GM21825 (cell line): ENCODE measurements at regions not wholly inside any gene's neighbourhood (a gene's known extent, or its start where the extent isn't known, plus 50 kb on each side); places are given as distances from the start of the nearest gene placed in this dataset.

Experiments used
- ATAC-seq: cut with Tn5 transposase; IDR thresholded peaks from one replicate; pipeline ENCODE4 v1.9.1; 2021; ENCODE audit warnings: mild to moderate bottlenecking, moderate library complexity; ENCODE audit not compliant: unreplicated experiment

- no peak for ATAC-seq
Observed at GRCh38 chr1:4351453-4351852, 303.0 kb upstream of the AJAP1 start.

DNA sequence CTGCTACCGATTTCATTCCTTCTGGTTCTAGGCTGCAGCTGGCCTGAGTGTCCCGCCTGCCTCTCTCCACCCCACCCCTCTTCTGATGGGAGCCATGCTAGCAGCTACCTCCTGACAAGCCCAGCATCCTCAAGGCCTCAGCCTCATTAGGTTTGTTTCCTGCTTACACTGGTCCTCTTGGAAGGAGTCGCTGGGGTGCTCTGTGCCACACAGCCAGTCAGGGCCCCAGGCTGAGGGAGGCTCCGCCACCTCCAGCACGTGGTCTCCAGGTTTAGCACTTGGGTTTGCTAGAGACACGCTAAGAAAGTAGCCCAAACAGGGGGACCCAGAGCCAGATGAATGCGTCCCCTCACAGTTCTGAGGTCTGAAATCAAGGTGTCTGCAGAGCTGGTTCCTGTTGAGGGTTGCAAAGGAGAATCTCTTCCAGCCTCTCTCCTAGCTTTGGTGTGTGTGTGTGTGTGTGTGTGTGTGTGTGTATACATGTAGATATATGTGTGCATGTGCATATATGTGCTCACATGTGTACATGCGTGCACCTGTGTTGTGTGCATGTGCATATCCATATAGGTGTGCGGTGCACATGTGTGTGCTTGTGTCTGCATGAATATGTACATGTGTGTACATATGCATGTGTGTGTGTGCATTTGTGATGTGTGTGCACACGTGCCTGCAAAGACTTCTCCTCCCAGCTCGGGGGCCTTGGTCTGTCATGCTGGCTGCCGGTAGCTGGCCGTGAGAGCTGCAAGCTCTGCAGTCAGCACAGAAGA, 301.1 kb upstream of the AJAP1 start:
- ATAC-seq: no peak

GRCh38 chr1:4355839-4356238, 298.6 kb upstream of the AJAP1 start:
- ATAC-seq: no peak

DNA sequence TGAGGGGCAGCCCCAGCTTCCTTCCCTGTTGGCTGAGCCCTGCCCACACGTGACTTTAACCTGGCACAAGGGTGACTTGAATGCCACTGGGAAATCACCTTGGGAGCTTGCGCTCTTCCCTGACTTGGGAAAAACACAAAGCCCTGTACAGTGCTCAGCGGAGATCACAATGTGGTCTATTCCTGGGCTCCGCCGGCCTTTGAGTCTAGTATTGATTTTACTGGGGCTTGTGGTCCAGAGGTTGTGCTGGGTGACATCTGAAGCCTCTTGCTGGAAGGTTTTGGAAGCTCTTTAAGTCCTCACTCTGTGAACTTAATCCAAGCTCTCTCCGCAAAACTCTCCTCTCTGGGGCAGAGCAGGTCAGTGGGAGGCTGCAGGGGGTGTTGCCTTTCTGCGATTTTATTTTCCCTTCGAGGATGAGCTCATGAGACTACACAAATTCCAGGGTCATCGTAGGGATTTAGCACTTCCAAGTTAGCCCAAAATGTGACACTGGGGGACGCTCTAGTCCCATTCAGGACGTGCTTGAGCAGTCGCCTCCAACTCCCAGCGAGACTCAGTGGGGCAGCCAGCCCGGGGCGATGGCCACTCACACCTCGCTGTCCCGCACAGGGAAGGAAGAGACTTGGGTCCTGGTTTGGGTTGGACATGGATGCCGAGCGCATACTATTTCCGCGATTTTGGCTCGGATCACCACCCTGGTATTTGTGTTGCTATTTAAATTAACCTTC, 291.9 kb upstream of the AJAP1 start:
- ATAC-seq: no peak

DNA sequence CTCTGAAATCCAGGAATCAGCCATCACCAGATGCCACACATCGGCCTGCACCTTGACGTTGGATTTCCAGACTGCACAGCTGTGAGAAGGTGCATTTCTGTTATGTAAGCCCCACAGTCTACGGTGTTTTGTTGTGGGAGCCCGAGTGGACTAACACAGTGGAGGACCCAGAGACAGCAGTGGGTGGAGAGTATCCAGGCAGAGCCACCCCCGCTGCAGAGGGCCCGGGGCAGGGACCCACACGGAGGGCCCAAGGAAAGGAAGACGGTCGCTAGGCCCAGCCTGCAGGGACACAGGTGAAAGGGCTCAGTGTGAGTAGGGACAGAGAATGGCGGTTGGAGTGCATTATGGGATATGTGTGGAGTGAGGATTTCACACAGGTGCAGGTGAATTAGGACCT, 288.3 kb upstream of the AJAP1 start:
- ATAC-seq: no peak

GRCh38 chr1:4367230-4367777, 287.1 kb upstream of the AJAP1 start:
- no peak for ATAC-seq

DNA sequence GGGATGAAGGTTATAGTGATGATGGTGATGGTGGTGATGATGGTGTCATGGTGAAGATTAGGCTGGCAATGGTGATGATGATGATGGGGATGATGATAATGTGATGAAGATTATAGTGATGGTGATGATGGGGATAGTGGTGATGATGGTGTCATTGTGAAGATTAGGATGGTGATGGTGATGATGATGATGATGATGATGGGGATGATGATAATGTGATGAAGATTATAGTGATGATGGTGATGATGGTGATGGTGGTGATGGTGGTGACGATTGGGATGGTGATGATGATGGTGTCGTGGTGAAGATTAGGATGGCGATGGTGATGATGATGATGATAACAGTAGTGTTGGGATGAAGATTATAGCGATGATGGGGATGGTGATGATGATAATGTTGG, 285.1 kb upstream of the AJAP1 start:
- ATAC-seq: no peak

DNA sequence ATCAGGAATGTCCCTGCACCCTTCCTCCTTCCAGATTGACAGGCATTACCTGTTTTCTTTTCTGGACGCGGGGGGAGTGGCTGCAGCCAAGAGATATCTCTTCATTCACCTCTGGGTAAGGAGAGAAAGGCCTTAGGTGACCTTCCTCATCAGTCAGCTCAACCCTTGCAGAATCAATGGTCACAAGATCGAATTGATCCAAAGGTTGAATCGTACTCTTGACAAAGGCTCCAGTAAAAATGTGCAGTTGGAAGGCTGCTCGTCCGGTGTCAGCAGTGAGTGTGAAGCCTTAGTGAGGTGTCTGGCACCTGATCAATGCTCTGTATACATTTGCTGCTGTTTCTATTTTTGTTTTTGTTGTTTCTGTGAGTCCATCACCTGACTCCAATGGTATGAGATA, 282.6 kb upstream of the AJAP1 start:
- no peak for ATAC-seq

DNA sequence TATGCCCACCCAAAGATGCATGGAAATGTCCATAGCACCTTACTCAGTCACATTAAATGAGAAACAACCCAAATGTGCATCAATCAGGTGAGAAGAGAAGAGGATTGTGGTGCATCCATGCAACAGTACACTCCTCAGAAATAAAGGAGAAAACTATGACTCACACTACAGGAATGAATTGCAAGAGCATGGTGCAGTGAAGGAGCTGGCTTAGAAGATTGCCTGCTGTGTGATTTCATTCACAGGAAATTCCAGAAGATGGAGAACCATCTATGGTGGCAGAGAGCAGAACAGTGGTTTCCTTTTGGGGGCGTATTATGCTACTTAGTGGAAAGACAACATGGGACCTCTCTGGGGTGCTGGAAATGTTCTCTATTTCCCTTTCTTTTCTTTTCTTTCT, 278.6 kb upstream of the AJAP1 start:
- ATAC-seq: no peak

DNA sequence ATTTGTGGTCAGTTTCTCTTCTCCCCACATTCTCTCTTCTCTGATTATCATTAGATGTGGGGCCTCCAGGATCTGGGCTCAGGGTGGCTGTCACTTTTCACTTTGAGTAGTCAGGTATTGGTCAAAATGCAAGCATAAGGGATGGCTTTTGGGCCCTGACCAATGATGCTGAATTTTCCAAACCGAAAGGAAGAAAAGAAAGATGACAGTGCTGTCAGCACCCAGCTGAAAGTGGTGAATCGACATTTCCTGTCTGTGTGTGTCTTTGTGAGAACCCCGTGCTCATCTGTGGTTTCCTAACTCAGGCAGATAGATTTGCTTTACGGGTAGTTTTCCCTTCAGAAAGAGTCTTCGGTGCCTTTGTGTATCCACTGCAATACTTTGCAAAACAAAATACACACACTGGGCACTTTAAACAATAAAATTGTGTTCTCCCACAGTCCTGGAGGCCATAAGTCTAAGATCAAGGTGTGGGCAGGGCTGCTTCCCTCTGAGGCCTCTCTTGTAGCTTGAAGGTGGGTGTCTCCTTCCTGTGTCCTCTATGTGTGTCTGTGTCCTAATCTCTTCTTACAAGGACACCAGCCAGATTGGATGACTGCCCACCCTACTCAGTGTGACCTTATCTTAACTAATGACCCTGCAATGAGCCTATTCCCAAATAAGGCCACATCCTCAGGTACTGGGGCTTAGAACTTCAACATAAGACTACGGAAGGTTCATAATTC, 274.8 kb upstream of the AJAP1 start:
- no peak for ATAC-seq

DNA sequence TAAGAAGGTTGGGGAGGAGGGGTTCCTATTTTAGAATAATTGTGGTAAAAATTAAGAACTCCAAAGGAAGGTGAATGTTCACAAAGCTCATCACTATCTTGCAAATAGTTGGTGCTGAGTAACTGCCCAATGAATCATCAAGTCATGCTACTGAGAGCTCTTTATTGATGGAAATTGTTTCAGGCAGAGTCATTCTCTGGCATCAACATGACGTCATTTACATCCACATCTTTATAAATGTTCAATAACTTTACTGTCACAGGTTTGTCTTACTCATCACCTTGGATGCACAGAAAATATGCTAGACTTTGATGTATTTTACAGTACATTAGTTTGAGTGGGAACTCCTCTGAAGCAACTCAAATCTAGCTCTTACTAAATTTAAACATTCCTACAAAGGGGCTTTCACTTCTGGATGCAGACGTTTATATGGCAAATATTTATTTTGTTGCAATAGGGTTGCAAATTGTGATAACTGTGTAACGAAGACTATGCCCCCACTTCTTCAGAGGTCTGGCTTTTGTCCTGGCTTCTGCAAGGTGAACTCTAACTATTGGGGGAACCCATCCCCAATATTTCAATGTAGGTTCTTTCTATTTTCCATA, 273.7 kb upstream of the AJAP1 start:
- ATAC-seq: no peak

DNA sequence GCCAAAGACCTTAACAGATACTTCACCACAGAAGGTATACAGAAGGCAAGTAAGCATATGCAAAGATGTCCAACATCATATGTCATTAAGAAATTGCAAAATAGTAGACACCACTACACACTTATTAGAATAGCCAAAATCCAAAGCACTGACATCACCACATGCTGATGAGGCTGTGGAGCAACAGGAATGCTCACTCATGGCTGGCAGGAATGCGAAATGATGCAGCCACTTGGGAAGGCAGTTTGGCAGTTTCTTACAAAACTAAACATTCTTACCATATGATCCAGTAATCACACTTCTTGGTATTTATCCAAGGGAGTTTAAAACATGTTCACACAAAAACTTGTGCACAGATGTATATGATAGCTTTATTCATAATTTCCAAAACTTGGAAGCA, 261.2 kb upstream of the AJAP1 start:
- no peak for ATAC-seq

- no peak for ATAC-seq
Observed at GRCh38 chr1:4394366-4394765, 260.0 kb upstream of the AJAP1 start.

GRCh38 chr1:4395158-4395557, 259.3 kb upstream of the AJAP1 start:
- ATAC-seq: no peak

DNA sequence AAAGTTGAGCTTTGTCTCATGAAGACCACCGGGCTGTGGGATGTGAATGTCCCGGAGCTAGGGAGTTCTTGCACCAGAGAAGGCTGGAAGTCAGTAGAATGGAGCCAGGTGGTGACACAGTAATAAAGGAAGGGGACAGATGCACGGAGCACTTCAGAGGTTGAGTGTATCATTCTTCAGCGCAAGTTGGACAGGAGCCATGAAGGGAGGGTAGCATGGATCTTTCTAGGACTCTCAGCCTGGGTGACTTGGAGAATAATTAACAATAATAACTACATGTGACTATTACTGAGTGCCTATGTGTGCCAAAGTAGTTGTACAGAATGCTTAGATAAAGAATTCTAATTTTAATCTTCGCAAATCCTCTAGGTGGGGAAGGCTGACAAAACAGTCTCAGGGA, 258.7 kb upstream of the AJAP1 start:
- ATAC-seq: no peak

GRCh38 chr1:4396551-4396950, 257.9 kb upstream of the AJAP1 start:
- ATAC-seq: no peak

DNA sequence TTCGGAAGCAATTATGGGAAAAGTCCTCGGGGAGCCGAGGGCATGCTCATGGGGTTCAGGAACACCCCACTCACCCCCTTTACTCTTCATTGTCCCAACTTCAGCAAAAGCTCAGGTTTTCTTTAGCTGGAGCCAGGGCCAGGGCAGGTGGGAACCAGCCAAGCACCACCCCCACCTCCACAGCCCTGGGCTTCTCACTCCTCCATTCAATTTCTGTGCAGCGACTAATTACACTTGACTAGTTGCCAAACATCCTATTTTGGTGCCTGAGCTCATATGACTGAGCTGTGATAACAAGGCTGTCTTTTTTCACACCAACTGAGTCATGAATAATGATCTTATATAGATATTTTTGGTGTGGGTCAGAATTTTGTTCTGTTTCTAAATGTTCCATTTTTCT, 257.2 kb upstream of the AJAP1 start:
- no peak for ATAC-seq

DNA sequence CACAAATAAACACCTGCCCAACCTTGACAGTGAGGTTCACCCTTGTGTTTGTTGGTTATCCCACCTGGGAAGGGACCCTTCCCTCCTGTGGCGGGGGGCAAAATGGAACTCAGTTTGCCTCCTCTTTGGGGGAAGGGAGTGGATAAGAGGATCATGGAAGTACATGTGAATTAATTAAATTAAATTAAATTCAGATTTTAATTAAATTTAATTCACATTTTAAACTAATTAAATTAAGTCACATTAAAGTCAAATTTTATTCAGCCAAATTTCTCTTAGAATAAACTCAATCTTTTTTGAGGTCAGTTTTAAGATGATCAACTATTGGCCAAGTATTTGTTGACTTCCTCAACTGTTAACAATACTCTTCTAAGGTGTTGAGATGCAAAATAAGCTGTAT, 252.4 kb upstream of the AJAP1 start:
- ATAC-seq: no peak

DNA sequence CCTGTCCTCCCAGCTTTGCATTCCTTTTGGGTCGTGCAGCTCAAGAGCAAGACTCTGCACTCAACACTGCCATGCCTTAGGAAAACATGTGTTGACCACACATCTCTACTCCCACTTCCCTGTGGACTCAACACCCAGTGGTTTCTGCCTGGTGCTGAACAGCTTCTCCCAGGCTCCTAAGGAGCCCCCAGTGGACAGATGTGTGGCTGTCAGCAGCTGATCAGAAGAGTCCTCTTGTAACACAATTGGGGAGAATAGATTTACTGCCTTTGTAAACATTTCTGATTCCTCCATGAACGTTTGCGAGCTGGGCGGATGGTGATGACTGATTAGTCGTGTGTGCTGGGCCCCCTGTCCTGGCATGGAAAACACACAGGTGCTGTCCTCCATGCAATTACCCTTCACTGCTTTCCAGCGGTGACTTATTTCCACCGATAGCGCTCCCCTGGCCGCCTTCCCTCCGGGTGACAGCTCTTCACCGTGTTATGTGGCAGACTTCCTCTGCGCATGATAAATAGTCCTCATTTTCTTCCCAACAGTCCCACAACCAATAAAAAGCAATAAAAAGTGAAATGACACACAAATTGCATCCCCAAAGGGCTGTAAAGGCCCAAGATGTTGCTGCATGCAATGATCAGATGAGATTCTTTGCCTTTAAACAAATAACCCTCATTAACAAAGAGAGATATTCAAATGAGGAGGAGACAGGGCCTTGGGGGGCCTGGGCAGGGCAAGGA, 249.4 kb upstream of the AJAP1 start:
- no peak for ATAC-seq

DNA sequence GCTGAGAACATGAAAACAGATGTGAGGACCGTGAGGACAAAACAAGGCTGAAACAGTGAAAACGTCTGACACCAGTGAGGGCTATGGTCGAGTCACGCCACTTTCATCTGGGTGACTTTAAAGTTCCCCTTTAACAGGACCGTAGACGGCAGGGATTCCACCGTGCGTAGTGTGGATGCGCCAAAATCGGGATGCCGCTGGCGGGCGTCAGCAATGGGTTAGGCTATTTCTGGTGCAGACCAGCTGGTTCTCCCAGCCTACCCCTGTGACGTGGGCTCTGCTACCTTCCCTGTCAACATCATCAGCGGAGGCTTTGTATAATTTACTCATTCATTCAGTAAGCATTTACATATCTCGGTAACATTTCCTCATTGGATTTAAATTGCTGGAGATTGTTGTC, 246.6 kb upstream of the AJAP1 start:
- ATAC-seq: no peak

DNA sequence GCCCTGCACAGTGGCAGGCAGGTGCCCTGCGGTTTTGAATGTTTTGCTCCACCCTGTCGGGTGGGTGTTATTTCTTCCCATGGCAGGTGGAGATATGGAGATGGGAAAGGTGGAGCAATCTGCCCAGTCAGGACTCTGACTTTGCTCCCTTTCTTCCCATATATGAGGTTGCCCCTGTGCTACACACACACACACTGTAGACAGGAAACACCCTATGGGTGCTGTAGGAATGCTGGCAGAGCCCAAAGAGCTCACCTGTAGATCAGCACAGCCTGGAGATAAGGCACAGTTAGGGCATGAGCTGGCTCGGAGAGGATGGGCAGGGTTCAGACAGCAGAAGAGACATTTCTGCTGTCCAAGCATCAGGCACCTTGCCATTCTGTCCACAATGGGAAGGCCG, 246.0 kb upstream of the AJAP1 start:
- ATAC-seq: no peak
